BLaER1 (cell line): ENCODE measurements at regions not wholly inside any gene's neighbourhood (a gene's known extent, or its start where the extent isn't known, plus 50 kb on each side); places are given as distances from the start of the nearest gene placed in this dataset.

Experiments
- H3K27ac ChIP-seq: shearing (Covaris generic); formaldehyde crosslinking; 2 replicates; pipeline ENCODE4 v1.8.1; 2022
- H3K27me3 ChIP-seq: shearing (Covaris generic); formaldehyde crosslinking; 2 replicates; pipeline ENCODE4 v1.8.1; 2022
- H3K36me3 ChIP-seq: shearing (Covaris generic); formaldehyde crosslinking; 2 replicates; pipeline ENCODE4 v1.8.1; 2022
- H3K4me1 ChIP-seq: shearing (Covaris generic); formaldehyde crosslinking; 2 replicates; pipeline ENCODE4 v1.8.1; 2022
- H3K4me2 ChIP-seq: shearing (Covaris generic); formaldehyde crosslinking; 2 replicates; pipeline ENCODE4 v1.8.1; 2022
- H3K4me3 ChIP-seq: shearing (Covaris generic); formaldehyde crosslinking; 2 replicates; pipeline ENCODE4 v1.8.1; 2022
- H3K9ac ChIP-seq: shearing (Covaris generic); formaldehyde crosslinking; 2 replicates; pipeline ENCODE4 v1.8.1; 2022
- H3K9me3 ChIP-seq: shearing (Covaris generic); formaldehyde crosslinking; 2 replicates; pipeline ENCODE4 v1.8.1; 2022
- H4K20me1 ChIP-seq: shearing (Covaris generic); formaldehyde crosslinking; 2 replicates; pipeline ENCODE4 v1.8.1; 2022
- Cebpa-rat ChIP-seq: shearing (Covaris generic); IDR thresholded peaks from 2 replicates; pipeline ENCODE4 v1.8.1; 2022

- H3K4me1 ChIP-seq, result no peaks in the 10 kb centered on the region
- no peaks in the 10 kb centered on the region for H4K20me1 ChIP-seq
- no peak overlapping the region for H3K27ac ChIP-seq
- no peak overlapping the region for H3K9ac ChIP-seq
- no peak for TF ChIP-seq Cebpa-rat
- no peak overlapping the region for H3K4me2 ChIP-seq
- no peaks in the 10 kb centered on the region for H3K27me3 ChIP-seq
- H3K4me3 ChIP-seq, result no peak overlapping the region
- H3K9me3 ChIP-seq, result no peaks in the 10 kb centered on the region
- no peaks in the 10 kb centered on the region for H3K36me3 ChIP-seq
These were observed 1013.8 kb upstream of the C9orf72 start for GRCh38 chr9:28587052-28587451.

- no peaks in the 10 kb centered on the region for H3K36me3 ChIP-seq
- TF ChIP-seq Cebpa-rat, result no peak
- no peaks in the 10 kb centered on the region for H4K20me1 ChIP-seq
- no peaks in the 10 kb centered on the region for H3K27me3 ChIP-seq
- H3K4me2 ChIP-seq, result no peak overlapping the region
- no peaks in the 10 kb centered on the region for H3K9me3 ChIP-seq
- no peak overlapping the region for H3K27ac ChIP-seq
- H3K4me3 ChIP-seq, result no peak overlapping the region
- H3K9ac ChIP-seq, result no peak overlapping the region
- H3K4me1 ChIP-seq, result no peaks in the 10 kb centered on the region
These were observed 1025.1 kb upstream of the C9orf72 start for GRCh38 chr9:28598408-28598807.

- Histone ChIP-seq H3K4me3 (no peak overlapping the region), H3K4me1 (no peaks in the 10 kb centered on the region), H3K4me2 (no peak overlapping the region), H3K27me3 (no peaks in the 10 kb centered on the region), H3K9ac (no peak overlapping the region), H3K9me3 (no peaks in the 10 kb centered on the region), H3K36me3 (no peaks in the 10 kb centered on the region), H3K27ac (no peak overlapping the region), H4K20me1 (no peaks in the 10 kb centered on the region)
- no peak for TF ChIP-seq Cebpa-rat
These were observed 1026.9 kb upstream of the C9orf72 start for GRCh38 chr9:28600226-28600625.

- no peak overlapping the region for H3K4me2 ChIP-seq
- no peak overlapping the region for H3K4me3 ChIP-seq
- no peak overlapping the region for H3K9ac ChIP-seq
- H4K20me1 ChIP-seq, result no peaks in the 10 kb centered on the region
- no peaks in the 10 kb centered on the region for H3K36me3 ChIP-seq
- no peaks in the 10 kb centered on the region for H3K27me3 ChIP-seq
- TF ChIP-seq Cebpa-rat, result no peak
- H3K9me3 ChIP-seq, result no peaks in the 10 kb centered on the region
- no peaks in the 10 kb centered on the region for H3K4me1 ChIP-seq
- no peak overlapping the region for H3K27ac ChIP-seq
These were observed 1034.6 kb upstream of the C9orf72 start for GRCh38 chr9:28607843-28608242.

GRCh38 chr9:28610339-28610738, 1037.1 kb upstream of the C9orf72 start:
- H3K27ac ChIP-seq, result no peak overlapping the region
- no peak overlapping the region for H3K4me3 ChIP-seq
- H3K27me3 ChIP-seq, result no peaks in the 10 kb centered on the region
- H3K36me3 ChIP-seq, result no peaks in the 10 kb centered on the region
- no peaks in the 10 kb centered on the region for H3K9me3 ChIP-seq
- no peaks in the 10 kb centered on the region for H4K20me1 ChIP-seq
- H3K9ac ChIP-seq, result no peak overlapping the region
- TF ChIP-seq Cebpa-rat, result no peak
- no peak overlapping the region for H3K4me2 ChIP-seq
- no peaks in the 10 kb centered on the region for H3K4me1 ChIP-seq

- Histone ChIP-seq H3K27me3 (no peaks in the 10 kb centered on the region), H3K4me2 (no peak overlapping the region), H3K4me1 (no peaks in the 10 kb centered on the region), H3K27ac (no peak overlapping the region), H3K9ac (no peak overlapping the region), H4K20me1 (no peaks in the 10 kb centered on the region), H3K4me3 (no peak overlapping the region), H3K9me3 (no peaks in the 10 kb centered on the region), H3K36me3 (no peaks in the 10 kb centered on the region)
- TF ChIP-seq Cebpa-rat, result no peak
These were observed 1043.0 kb upstream of the C9orf72 start for GRCh38 chr9:28616310-28616709.

GRCh38 chr9:28620011-28620410, 1046.7 kb upstream of the C9orf72 start:
- Histone ChIP-seq H3K9me3 (0 out of 2 replicates have a peak, but pooled peaks cover 4% of the 10 kb centered on the region), H3K27me3 (no peaks in the 10 kb centered on the region), H4K20me1 (no peaks in the 10 kb centered on the region), H3K27ac (no peak overlapping the region), H3K36me3 (no peaks in the 10 kb centered on the region), H3K4me1 (no peaks in the 10 kb centered on the region), H3K4me2 (no peak overlapping the region), H3K4me3 (no peak overlapping the region), H3K9ac (no peak overlapping the region)
- no peak for TF ChIP-seq Cebpa-rat

- no peak overlapping the region for H3K27ac ChIP-seq
- H4K20me1 ChIP-seq, result no peaks in the 10 kb centered on the region
- no peaks in the 10 kb centered on the region for H3K4me1 ChIP-seq
- no peak overlapping the region for H3K9ac ChIP-seq
- H3K27me3 ChIP-seq, result no peaks in the 10 kb centered on the region
- no peaks in the 10 kb centered on the region for H3K36me3 ChIP-seq
- H3K4me3 ChIP-seq, result no peak overlapping the region
- H3K9me3 ChIP-seq, result 0 out of 2 replicates have a peak, but pooled peaks cover 4% of the 10 kb centered on the region
- no peak overlapping the region for H3K4me2 ChIP-seq
- TF ChIP-seq Cebpa-rat, result no peak
These were observed 1047.4 kb upstream of the C9orf72 start for GRCh38 chr9:28620661-28621060.

- Histone ChIP-seq H3K9me3 (0 out of 2 replicates have a peak, but pooled peaks cover 4% of the 10 kb centered on the region), H3K4me3 (no peak overlapping the region), H4K20me1 (no peaks in the 10 kb centered on the region), H3K4me1 (peaks cover 11% of the 10 kb centered on the region), H3K9ac (no peak overlapping the region), H3K27ac (no peak overlapping the region), H3K4me2 (no peak overlapping the region), H3K27me3 (no peaks in the 10 kb centered on the region), H3K36me3 (no peaks in the 10 kb centered on the region)
- TF ChIP-seq Cebpa-rat, result no peak
These were observed 1051.5 kb upstream of the C9orf72 start for GRCh38 chr9:28624771-28625170.

- Histone ChIP-seq H3K4me2 (peak overlapping the region; percentile 33), H4K20me1 (no peaks in the 10 kb centered on the region), H3K4me3 (no peak overlapping the region), H3K27ac (no peak overlapping the region), H3K27me3 (no peaks in the 10 kb centered on the region), H3K36me3 (no peaks in the 10 kb centered on the region), H3K9me3 (0 out of 2 replicates have a peak, but pooled peaks cover 4% of the 10 kb centered on the region), H3K9ac (no peak overlapping the region), H3K4me1 (peaks cover 11% of the 10 kb centered on the region)
- TF ChIP-seq Cebpa-rat, result no peak
These were observed 1054.8 kb upstream of the C9orf72 start for GRCh38 chr9:28628031-28628430.

GRCh38 chr9:28648723-28649122, 1075.4 kb upstream of the C9orf72 start:
- TF ChIP-seq Cebpa-rat, result no peak
- H3K9ac ChIP-seq, result no peak overlapping the region
- no peak overlapping the region for H3K27ac ChIP-seq

More at GRCh38 chr9:28648723-28649122, 1075.4 kb upstream of the C9orf72 start:
- H3K9me3 ChIP-seq, result no peaks in the 10 kb centered on the region
- H3K36me3 ChIP-seq, result no peaks in the 10 kb centered on the region
- no peaks in the 10 kb centered on the region for H3K27me3 ChIP-seq
- no peaks in the 10 kb centered on the region for H4K20me1 ChIP-seq
- no peak overlapping the region for H3K4me3 ChIP-seq
- no peak overlapping the region for H3K4me2 ChIP-seq
- H3K4me1 ChIP-seq, result peaks cover 16% of the 10 kb centered on the region
